Neural cell (in vitro differentiated cells): ENCODE measurements at regions not wholly inside any gene's neighbourhood (a gene's known extent, or its start where the extent isn't known, plus 50 kb on each side); places are given as distances from the start of the nearest gene placed in this dataset.

Source experiments
- EP300 ChIP-seq: fragments of 450-650 bp; conservative IDR thresholded peaks from 2 replicates; pipeline ENCODE4 v1.6.1; 2014; ENCODE audit warnings: antibody characterized with exemption, mild to moderate bottlenecking, moderate library complexity; ENCODE audit not compliant: poor library complexity, severe bottlenecking
- EZH2 ChIP-seq: fragments of 200-600, 300-800 bp; shearing (Covaris generic), sonication (generic); IDR thresholded peaks from 2 replicates; pipeline ENCODE4 v1.6.1; 2014; ENCODE audit warnings: antibody characterized with exemption, low read length, borderline replicate concordance, mild to moderate bottlenecking; ENCODE audit not compliant: insufficient read depth, poor library complexity, severe bottlenecking
- MXI1 ChIP-seq: fragments of 450-650 bp; conservative IDR thresholded peaks from 2 replicates; pipeline ENCODE4 v1.6.1; 2014; ENCODE audit warnings: antibody characterized with exemption, mild to moderate bottlenecking; ENCODE audit not compliant: poor library complexity, severe bottlenecking
- POLR2AphosphoS5 ChIP-seq: IDR thresholded peaks from 2 replicates; pipeline ENCODE4 v1.6.1; 2012
- RAD21 ChIP-seq: fragments of 450-650 bp; conservative IDR thresholded peaks from 2 replicates; pipeline ENCODE4 v1.6.1; 2014; ENCODE audit warnings: antibody characterized with exemption, mild to moderate bottlenecking, moderate library complexity
- SMC3 ChIP-seq: fragments of 450-650 bp; conservative IDR thresholded peaks from 2 replicates; pipeline ENCODE4 v1.6.1; 2014; ENCODE audit warnings: antibody characterized with exemption, mild to moderate bottlenecking, moderate library complexity; ENCODE audit not compliant: poor library complexity
- TAF1 ChIP-seq: IDR thresholded peaks from 2 replicates; pipeline ENCODE4 v1.6.1; 2012; ENCODE audit warnings: low read depth
- TF ChIP-seq, protein P1 (sequence below): fragments of 450-650 bp; IDR thresholded peaks from 2 replicates; pipeline ENCODE4 v1.5.1; 2014; ENCODE audit warnings: antibody characterized with exemption, mild to moderate bottlenecking, moderate library complexity; ENCODE audit not compliant: poor library complexity, severe bottlenecking
- TF ChIP-seq, protein P2 (sequence below): IDR thresholded peaks from 2 replicates; pipeline ENCODE4 v1.6.1; 2012; ENCODE audit warnings: borderline replicate concordance

DNA sequence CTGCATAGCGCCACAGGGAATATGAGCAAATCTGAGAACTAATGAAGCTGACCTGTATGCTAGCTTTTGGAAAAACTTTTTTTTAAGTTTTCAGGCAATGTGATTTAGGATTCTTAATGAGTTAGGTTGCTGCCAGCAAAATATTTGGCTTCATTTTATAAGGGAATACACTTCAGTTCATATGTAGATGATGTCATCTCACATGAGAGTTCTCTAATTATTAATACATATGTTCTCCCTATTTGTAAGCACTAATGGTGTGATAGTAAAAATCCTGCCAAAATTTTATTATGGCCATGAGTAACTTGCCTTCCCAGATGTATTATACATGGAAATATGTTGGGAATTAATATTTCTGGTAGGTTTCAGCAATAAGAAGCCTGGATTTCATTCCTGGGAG lies 573.8 kb downstream of the EPM2A start:
- TF ChIP-seq, protein P1, sequence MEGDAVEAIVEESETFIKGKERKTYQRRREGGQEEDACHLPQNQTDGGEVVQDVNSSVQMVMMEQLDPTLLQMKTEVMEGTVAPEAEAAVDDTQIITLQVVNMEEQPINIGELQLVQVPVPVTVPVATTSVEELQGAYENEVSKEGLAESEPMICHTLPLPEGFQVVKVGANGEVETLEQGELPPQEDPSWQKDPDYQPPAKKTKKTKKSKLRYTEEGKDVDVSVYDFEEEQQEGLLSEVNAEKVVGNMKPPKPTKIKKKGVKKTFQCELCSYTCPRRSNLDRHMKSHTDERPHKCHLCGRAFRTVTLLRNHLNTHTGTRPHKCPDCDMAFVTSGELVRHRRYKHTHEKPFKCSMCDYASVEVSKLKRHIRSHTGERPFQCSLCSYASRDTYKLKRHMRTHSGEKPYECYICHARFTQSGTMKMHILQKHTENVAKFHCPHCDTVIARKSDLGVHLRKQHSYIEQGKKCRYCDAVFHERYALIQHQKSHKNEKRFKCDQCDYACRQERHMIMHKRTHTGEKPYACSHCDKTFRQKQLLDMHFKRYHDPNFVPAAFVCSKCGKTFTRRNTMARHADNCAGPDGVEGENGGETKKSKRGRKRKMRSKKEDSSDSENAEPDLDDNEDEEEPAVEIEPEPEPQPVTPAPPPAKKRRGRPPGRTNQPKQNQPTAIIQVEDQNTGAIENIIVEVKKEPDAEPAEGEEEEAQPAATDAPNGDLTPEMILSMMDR = no peak
- no peak for TF ChIP-seq TAF1
- no peak for TF ChIP-seq EZH2
- TF ChIP-seq MXI1 = no peak
- TF ChIP-seq POLR2AphosphoS5 = no peak
- TF ChIP-seq SMC3 = no peak
- TF ChIP-seq EP300 = no peak
- TF ChIP-seq RAD21 = no peak
- TF ChIP-seq, protein P2, sequence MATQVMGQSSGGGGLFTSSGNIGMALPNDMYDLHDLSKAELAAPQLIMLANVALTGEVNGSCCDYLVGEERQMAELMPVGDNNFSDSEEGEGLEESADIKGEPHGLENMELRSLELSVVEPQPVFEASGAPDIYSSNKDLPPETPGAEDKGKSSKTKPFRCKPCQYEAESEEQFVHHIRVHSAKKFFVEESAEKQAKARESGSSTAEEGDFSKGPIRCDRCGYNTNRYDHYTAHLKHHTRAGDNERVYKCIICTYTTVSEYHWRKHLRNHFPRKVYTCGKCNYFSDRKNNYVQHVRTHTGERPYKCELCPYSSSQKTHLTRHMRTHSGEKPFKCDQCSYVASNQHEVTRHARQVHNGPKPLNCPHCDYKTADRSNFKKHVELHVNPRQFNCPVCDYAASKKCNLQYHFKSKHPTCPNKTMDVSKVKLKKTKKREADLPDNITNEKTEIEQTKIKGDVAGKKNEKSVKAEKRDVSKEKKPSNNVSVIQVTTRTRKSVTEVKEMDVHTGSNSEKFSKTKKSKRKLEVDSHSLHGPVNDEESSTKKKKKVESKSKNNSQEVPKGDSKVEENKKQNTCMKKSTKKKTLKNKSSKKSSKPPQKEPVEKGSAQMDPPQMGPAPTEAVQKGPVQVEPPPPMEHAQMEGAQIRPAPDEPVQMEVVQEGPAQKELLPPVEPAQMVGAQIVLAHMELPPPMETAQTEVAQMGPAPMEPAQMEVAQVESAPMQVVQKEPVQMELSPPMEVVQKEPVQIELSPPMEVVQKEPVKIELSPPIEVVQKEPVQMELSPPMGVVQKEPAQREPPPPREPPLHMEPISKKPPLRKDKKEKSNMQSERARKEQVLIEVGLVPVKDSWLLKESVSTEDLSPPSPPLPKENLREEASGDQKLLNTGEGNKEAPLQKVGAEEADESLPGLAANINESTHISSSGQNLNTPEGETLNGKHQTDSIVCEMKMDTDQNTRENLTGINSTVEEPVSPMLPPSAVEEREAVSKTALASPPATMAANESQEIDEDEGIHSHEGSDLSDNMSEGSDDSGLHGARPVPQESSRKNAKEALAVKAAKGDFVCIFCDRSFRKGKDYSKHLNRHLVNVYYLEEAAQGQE = no peak
